K562 (cell line): ENCODE measurements at regions not wholly inside any gene's neighbourhood (a gene's known extent, or its start where the extent isn't known, plus 50 kb on each side); places are given as distances from the start of the nearest gene placed in this dataset.

ENCODE experiments used
- ARID3A ChIP-seq: IDR thresholded peaks from 2 replicates; pipeline ENCODE4 v1.6.1; 2012; ENCODE audit warnings: low read depth, low read length, improper control_type of control experiment, borderline replicate concordance
- CUX1 ChIP-seq: fragments of 200-800 bp; sonication (Bioruptor generic); IDR thresholded peaks from 2 replicates; pipeline ENCODE4 v1.6.1; 2016; ENCODE audit warnings: missing genetic modification characterization, missing compliant biosample characterization
- DACH1 ChIP-seq: fragments of 450-650 bp; IDR thresholded peaks from 2 replicates; pipeline ENCODE4 v1.6.1; 2018; ENCODE audit not compliant: partially characterized antibody
- PHF8 ChIP-seq: fragments of 200-600 bp; sonication (generic); IDR thresholded peaks from 2 replicates; pipeline ENCODE4 v1.6.1; 2012; ENCODE audit warnings: mixed run types, mild to moderate bottlenecking, inconsistent platforms, low read length, moderate library complexity, borderline replicate concordance
- POLR2AphosphoS5 ChIP-seq: IDR thresholded peaks from 2 replicates; pipeline ENCODE4 v1.6.1; 2011; ENCODE audit warnings: mild to moderate bottlenecking, low read depth, low read length, moderate library complexity; ENCODE audit not compliant: control insufficient read depth, insufficient read depth
- RAD21 ChIP-seq, 2 experiments: fragments of 250-450 bp in 1 of 2; fragments of 450-650 bp in 1 of 2; sonication (Bioruptor Pico) in 1 of 2; formaldehyde crosslinking in 1 of 2; IDR thresholded peaks in 1 of 2; conservative IDR thresholded peaks in 1 of 2; 2 replicates each; pipeline versions ENCODE4 v1.4.0 to v1.8.0; 2020 to 2022; ENCODE audit warnings: mild to moderate bottlenecking in 2 of 2, moderate library complexity in 1 of 2

- no peak for TF ChIP-seq PHF8
- TF ChIP-seq ARID3A, result no peak
- no peak for TF ChIP-seq CUX1 (CRISPR knock-in tag)
- TF ChIP-seq POLR2AphosphoS5, result no peak
- TF ChIP-seq DACH1, result no peak
- TF ChIP-seq RAD21 (CRISPR knock-in tag; conservative IDR thresholded peaks at IDR 0.05 in 1 of 2, IDR thresholded peaks at IDR 0.05 in 1 of 2), result no peak
Observed at GRCh38 chr7:96534221-96534620, 175.4 kb downstream of the SEM1 start.
